HUES64 (cell line): ENCODE measurements at regions not wholly inside any gene's neighbourhood (a gene's known extent, or its start where the extent isn't known, plus 50 kb on each side); places are given as distances from the start of the nearest gene placed in this dataset.

ENCODE experiments used
- H3K27ac ChIP-seq: 2 replicates; pipeline ENCODE4 v1.7.0; 2013; ENCODE audit warnings: low read depth, low read length, inconsistent platforms
- H3K27me3 ChIP-seq: 2 replicates; pipeline ENCODE4 v1.6.1; 2013; ENCODE audit warnings: mild to moderate bottlenecking, low read length; ENCODE audit not compliant: insufficient read depth
- H3K36me3 ChIP-seq: 2 replicates; pipeline ENCODE4 v1.6.1; 2013; ENCODE audit warnings: mild to moderate bottlenecking, low read length; ENCODE audit not compliant: insufficient read depth
- H3K4me1 ChIP-seq: 2 replicates; pipeline ENCODE4 v1.6.1; 2013; ENCODE audit warnings: mild to moderate bottlenecking, low read length, moderate library complexity; ENCODE audit not compliant: insufficient read depth
- H3K4me3 ChIP-seq: 2 replicates; pipeline ENCODE4 v1.5.1; 2013; ENCODE audit warnings: mild to moderate bottlenecking, low read length, moderate library complexity
- H3K9ac ChIP-seq: 2 replicates; pipeline ENCODE4 v1.6.1; 2013; ENCODE audit warnings: mild to moderate bottlenecking, low read depth, low read length
- H3K9me3 ChIP-seq: 2 replicates; pipeline ENCODE4 v1.6.1; 2013; ENCODE audit warnings: low read depth, low read length; ENCODE audit not compliant: insufficient read depth
- WGBS: fragments of 150-250, 120-280 bp; methylation state at CpG from one replicate; pipeline ENCODE4 v1.1.7; 2013; ENCODE audit warnings: missing lambda C conversion rate; 5-methylcytosine and 5-hydroxymethylcytosine counted together

DNA sequence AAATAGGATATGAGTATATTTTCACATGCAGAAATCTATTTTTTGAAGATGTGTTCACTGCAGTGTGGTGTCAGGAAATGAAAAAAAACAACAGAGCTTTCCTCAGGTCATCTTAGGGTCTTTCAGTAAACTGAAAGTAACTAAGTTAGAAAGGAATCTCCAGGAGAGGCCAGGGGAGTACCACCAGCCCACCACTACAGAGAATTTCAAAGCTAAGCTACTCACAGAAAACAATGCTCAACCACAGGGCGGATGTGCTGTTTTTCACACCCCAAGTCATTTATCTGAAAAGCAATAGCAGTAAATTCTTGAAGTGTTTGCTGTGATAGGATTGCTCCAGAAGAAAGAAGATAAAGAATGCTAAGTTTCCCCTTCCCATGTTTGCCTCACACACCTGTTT lies 79.0 kb downstream of the IFNG start:
- H3K4me3 ChIP-seq, result no peak overlapping the region
- H3K27me3 ChIP-seq, result no peaks in the 10 kb centered on the region

DNA sequence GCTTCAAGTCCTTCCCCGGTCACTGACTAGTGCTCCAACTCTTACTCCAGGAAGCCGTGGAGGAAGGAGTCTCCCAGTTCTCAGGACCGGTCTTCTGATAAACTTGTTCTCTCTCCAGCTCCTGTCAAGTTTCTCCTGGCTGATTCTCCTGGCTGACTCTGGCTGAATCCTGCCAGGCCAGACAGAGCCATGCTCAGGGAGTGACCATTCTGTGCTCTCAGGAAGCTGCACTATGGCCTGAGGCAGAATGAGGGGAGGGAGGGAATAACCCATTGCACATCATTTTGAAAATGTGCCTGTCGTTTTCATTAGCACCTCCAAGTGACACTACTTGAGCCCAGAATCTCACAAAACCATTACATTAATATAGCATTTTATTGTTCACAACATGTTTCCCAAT lies 80.8 kb downstream of the IFNG start:
- H3K4me3 ChIP-seq, result no peak overlapping the region
- H3K27ac ChIP-seq, result no peak overlapping the region
- 89% methylated on average over 4 of the region's 4 CpGs for WGBS
- H3K27me3 ChIP-seq, result no peaks in the 10 kb centered on the region
- peaks cover 35% of the 10 kb centered on the region for H3K4me1 ChIP-seq
- H3K9me3 ChIP-seq, result peaks cover 17% of the 10 kb centered on the region; the same call in 1 of the 2 replicates
- H3K36me3 ChIP-seq, result no peaks in the 10 kb centered on the region
- no peak overlapping the region for H3K9ac ChIP-seq

More for the DNA sequence above, 79.0 kb downstream of the IFNG start:
- H3K9me3 ChIP-seq, result peaks cover 25% of the 10 kb centered on the region; the same call in 1 of the 2 replicates
- peaks cover 23% of the 10 kb centered on the region for H3K4me1 ChIP-seq
- 11% methylated on average over 1 of the region's 1 CpG for WGBS
- no peak overlapping the region for H3K9ac ChIP-seq
- no peaks in the 10 kb centered on the region for H3K36me3 ChIP-seq
- peak overlapping the region; percentile 88 for H3K27ac ChIP-seq

DNA sequence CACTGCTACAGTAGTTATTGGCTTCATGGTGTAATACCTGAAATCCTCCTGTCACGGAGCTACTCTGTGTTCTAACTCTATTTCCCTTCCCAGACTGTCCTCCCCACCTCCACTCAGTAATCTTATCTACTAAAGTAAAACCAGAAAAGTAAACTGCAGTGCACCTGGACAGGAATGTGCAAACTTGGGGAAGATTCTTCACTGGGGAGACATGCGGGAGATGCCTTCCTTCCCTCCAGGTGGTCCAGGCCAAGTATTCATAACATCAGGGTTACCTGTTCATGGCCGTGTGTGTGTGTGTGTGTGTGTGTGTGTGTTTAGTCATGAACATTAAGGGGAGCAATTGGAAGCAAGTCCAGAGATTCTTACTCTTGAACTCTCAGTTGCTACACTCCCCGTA lies 84.1 kb downstream of the IFNG start:
- Histone ChIP-seq H3K27me3 (no peaks in the 10 kb centered on the region), H3K9me3 (no peaks in the 10 kb centered on the region), H3K4me1 (peaks cover 18% of the 10 kb centered on the region), H3K36me3 (no peaks in the 10 kb centered on the region), H3K9ac (no peak overlapping the region), H3K4me3 (no peak overlapping the region), H3K27ac (no peak overlapping the region)
- 87% methylated on average over 2 of the region's 4 CpGs for WGBS

DNA sequence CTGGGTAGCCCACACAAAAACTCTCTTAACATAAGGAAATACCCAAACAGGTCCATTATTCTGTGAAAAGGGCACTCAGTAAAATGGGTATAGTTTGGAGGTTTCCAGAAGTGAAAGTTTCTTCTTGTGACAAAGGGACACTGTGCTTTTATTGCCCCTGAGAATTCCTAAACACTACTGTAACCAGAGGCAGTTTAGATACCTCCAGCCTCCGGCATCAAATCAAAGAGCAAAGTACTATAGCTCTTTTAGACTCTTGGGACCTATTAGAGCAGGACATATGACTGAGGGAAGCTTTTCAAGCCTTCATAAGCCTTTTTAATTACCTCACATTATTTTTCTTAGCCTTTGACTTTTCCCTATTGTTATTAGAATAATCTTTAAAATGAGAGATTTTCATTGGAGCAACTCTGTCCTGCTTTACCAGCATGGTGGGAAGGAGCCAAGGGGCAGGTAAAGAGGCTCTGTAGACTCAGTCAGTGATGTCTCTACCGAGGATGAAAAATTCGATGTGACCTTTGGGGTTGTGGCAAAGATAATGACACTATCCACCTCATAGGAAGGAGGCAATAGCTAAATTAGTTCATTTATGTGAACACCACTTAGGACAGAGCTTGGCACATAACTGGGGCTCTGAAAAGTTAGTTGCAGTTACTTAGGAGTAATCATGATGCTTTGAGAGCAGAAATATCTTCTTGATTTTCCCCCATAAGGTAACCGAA lies 85.1 kb downstream of the IFNG start:
- Histone ChIP-seq H3K27ac (no peak overlapping the region), H3K27me3 (no peaks in the 10 kb centered on the region), H3K9ac (no peak overlapping the region), H3K9me3 (no peaks in the 10 kb centered on the region), H3K4me3 (no peak overlapping the region), H3K4me1 (peaks cover 12% of the 10 kb centered on the region), H3K36me3 (no peaks in the 10 kb centered on the region)
- 70% methylated on average over 4 of the region's 4 CpGs for WGBS

DNA sequence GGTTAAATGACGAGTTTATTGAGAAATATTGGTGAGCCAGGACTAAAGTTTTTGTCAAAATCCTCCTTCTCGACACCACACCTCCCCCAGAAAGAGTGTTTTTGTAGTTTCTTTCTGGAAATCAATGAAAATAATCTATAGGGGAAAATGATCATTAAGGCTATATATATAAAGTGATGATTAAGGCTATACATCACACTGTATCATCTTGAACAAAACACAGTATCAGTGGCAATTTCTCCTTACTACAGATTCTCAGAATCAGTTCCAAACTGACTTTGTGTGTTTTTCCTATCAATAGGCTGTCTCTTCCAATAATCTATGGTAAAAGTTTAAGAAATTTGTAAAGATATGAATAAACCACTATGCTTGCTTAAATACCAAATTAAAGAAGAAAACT lies 81.7 kb downstream of the IFNG-AS1 start:
- WGBS, result 25% methylated on average over 1 of the region's 2 CpGs
- H3K4me3 ChIP-seq, result no peak overlapping the region
- H3K9me3 ChIP-seq, result peaks cover 9% of the 10 kb centered on the region; the same call in 1 of the 2 replicates
- H3K27me3 ChIP-seq, result no peaks in the 10 kb centered on the region
- no peak overlapping the region for H3K9ac ChIP-seq
- peaks cover 12% of the 10 kb centered on the region for H3K4me1 ChIP-seq
- no peaks in the 10 kb centered on the region for H3K36me3 ChIP-seq
- no peak overlapping the region for H3K27ac ChIP-seq
